ENCODE measurements at regions not wholly inside any gene's neighbourhood (a gene's known extent, or its start where the extent isn't known, plus 50 kb on each side); places are given as distances from the start of the nearest gene placed in this dataset.

- TF ChIP-seq CTCF (IDR thresholded peaks at IDR 0.05), result no peak
- H3K36me3 Mint-ChIP-seq, result no peaks in the 10 kb centered on the region
- Histone ChIP-seq H3K9me3 (ENCODE audit: control insufficient read depth, insufficient read depth, low read length) (no peaks in the 10 kb centered on the region), H3K27me3 (ENCODE audit: control insufficient read depth, insufficient read depth, low read length) (no peaks in the 10 kb centered on the region), H3K36me3 (ENCODE audit: control insufficient read depth, insufficient read depth, low read length) (no peaks in the 10 kb centered on the region), H3K4me1 (ENCODE audit: control insufficient read depth, insufficient read depth, low read length) (no peaks in the 10 kb centered on the region), H3K27ac (ENCODE audit: low read length) (no peak overlapping the region), H3K4me3 (ENCODE audit: low read length) (no peak overlapping the region)
- intact Hi-C loops (cut with micrococcal nuclease), result no loop called here
- whole genome bisulfite sequencing (ENCODE audit: insufficient coverage), result 62% methylated on average over 3 of the region's 3 CpGs
- H3K4me1 Mint-ChIP-seq, result no peaks in the 10 kb centered on the region
- H3K4me3 Mint-ChIP-seq, result no peak overlapping the region
- H3K27me3 Mint-ChIP-seq (ENCODE audit: low read depth in 2 of 2), result no peaks in the 10 kb centered on the region
- ATAC-seq, result no peak
- H3K9me3 Mint-ChIP-seq, result peaks cover 0 to 3% of the 10 kb centered on the region in 2 donors
- no peak overlapping the region for H3K27ac Mint-ChIP-seq
- no peak for DNase-seq
Measured at GRCh38 chr5:167797933-167798332, 493.5 kb upstream of the WWC1 start.

GRCh38 chr5:167798448-167798847 is 493.0 kb upstream of the WWC1 start:
- no peaks in the 10 kb centered on the region for H3K4me1 Mint-ChIP-seq
- H3K9me3 Mint-ChIP-seq, result peaks cover 0 to 3% of the 10 kb centered on the region in 2 donors
- H3K27ac ChIP-seq (ENCODE audit: low read length), result no peak overlapping the region
- intact Hi-C loops (cut with micrococcal nuclease), result no loop called here
- no peaks in the 10 kb centered on the region for H3K4me1 ChIP-seq (ENCODE audit: control insufficient read depth, insufficient read depth, low read length)
- H3K27me3 ChIP-seq (ENCODE audit: control insufficient read depth, insufficient read depth, low read length), result no peaks in the 10 kb centered on the region
- H3K36me3 ChIP-seq (ENCODE audit: control insufficient read depth, insufficient read depth, low read length), result no peaks in the 10 kb centered on the region
- no peak for TF ChIP-seq CTCF (IDR thresholded peaks at IDR 0.05)
- WGBS (ENCODE audit: insufficient coverage), result 82% methylated on average over 7 of the region's 7 CpGs
- no peak overlapping the region for H3K4me3 Mint-ChIP-seq
- no peaks in the 10 kb centered on the region for H3K27me3 Mint-ChIP-seq (ENCODE audit: low read depth in 2 of 2)
- H3K27ac Mint-ChIP-seq, result no peak overlapping the region
- DNase-seq (no peak), ATAC-seq (no peak)
- no peak overlapping the region for H3K4me3 ChIP-seq (ENCODE audit: low read length)
- H3K9me3 ChIP-seq (ENCODE audit: control insufficient read depth, insufficient read depth, low read length), result no peaks in the 10 kb centered on the region
- no peaks in the 10 kb centered on the region for H3K36me3 Mint-ChIP-seq

GRCh38 chr5:167800427-167800826 is 491.0 kb upstream of the WWC1 start:
- TF ChIP-seq CTCF (IDR thresholded peaks at IDR 0.05), result no peak
- H3K36me3 Mint-ChIP-seq, result no peaks in the 10 kb centered on the region
- 89% methylated on average over 4 of the region's 4 CpGs for WGBS (ENCODE audit: insufficient coverage)

GRCh38 chr5:167801999-167802398 is 489.4 kb upstream of the WWC1 start:
- ATAC-seq, result no peak
- intact Hi-C loops (cut with micrococcal nuclease), result no loop called here
- Histone ChIP-seq H3K36me3 (ENCODE audit: control insufficient read depth, insufficient read depth, low read length) (no peaks in the 10 kb centered on the region), H3K27ac (ENCODE audit: low read length) (no peak overlapping the region), H3K27me3 (ENCODE audit: control insufficient read depth, insufficient read depth, low read length) (no peaks in the 10 kb centered on the region), H3K4me1 (ENCODE audit: control insufficient read depth, insufficient read depth, low read length) (no peaks in the 10 kb centered on the region), H3K4me3 (ENCODE audit: low read length) (no peak overlapping the region), H3K9me3 (ENCODE audit: control insufficient read depth, insufficient read depth, low read length) (no peaks in the 10 kb centered on the region)
- no peaks in the 10 kb centered on the region for H3K4me1 Mint-ChIP-seq
- H3K27ac Mint-ChIP-seq, result no peak overlapping the region
- H3K27me3 Mint-ChIP-seq (ENCODE audit: low read depth in 2 of 2), result no peaks in the 10 kb centered on the region
- WGBS (ENCODE audit: insufficient coverage), result 87% methylated on average over 2 of the region's 4 CpGs
- peaks cover 0 to 3% of the 10 kb centered on the region in 2 donors for H3K9me3 Mint-ChIP-seq
- H3K4me3 Mint-ChIP-seq, result no peak overlapping the region
- H3K36me3 Mint-ChIP-seq, result no peaks in the 10 kb centered on the region
- no peak for DNase-seq
- TF ChIP-seq CTCF (IDR thresholded peaks at IDR 0.05), result no peak

More at GRCh38 chr5:167800427-167800826, 491.0 kb upstream of the WWC1 start:
- H3K27ac ChIP-seq (ENCODE audit: low read length), result no peak overlapping the region
- Mint-ChIP-seq H3K4me1 (no peaks in the 10 kb centered on the region), H3K4me3 (no peak overlapping the region), H3K27ac (no peak overlapping the region), H3K27me3 (ENCODE audit: low read depth in 2 of 2) (no peaks in the 10 kb centered on the region), H3K9me3 (peaks cover 0 to 3% of the 10 kb centered on the region in 2 donors)
- H3K27me3 ChIP-seq (ENCODE audit: control insufficient read depth, insufficient read depth, low read length), result no peaks in the 10 kb centered on the region
- no peaks in the 10 kb centered on the region for H3K9me3 ChIP-seq (ENCODE audit: control insufficient read depth, insufficient read depth, low read length)
- intact Hi-C loops (cut with micrococcal nuclease), result no loop called here
- ATAC-seq, result no peak
- DNase-seq, result no peak
- H3K36me3 ChIP-seq (ENCODE audit: control insufficient read depth, insufficient read depth, low read length), result no peaks in the 10 kb centered on the region
- H3K4me3 ChIP-seq (ENCODE audit: low read length), result no peak overlapping the region
- no peaks in the 10 kb centered on the region for H3K4me1 ChIP-seq (ENCODE audit: control insufficient read depth, insufficient read depth, low read length)

Measured in natural killer cell (primary cell).